ENCODE measurements at regions not wholly inside any gene's neighbourhood (a gene's known extent, or its start where the extent isn't known, plus 50 kb on each side); places are given as distances from the start of the nearest gene placed in this dataset.
"Not testable (repeated sequence)": the region's sequence is repeated elsewhere in the genome, so short reads cannot be mapped to it uniquely, and the experiment has no call there.

GRCh38 chr3:6468589-6468988 is 392.3 kb upstream of the GRM7 start:
- no peak for TF ChIP-seq CTCF (IDR thresholded peaks at IDR 0.05; ENCODE audit: borderline replicate concordance, insufficient read depth, low read depth, low read length)
- H3K4me3 ChIP-seq (ENCODE audit: low read depth, low read length) = no peak overlapping the region

GRCh38 chr3:6471744-6472143 is 389.2 kb upstream of the GRM7 start:
- no peak overlapping the region for H3K4me3 ChIP-seq (ENCODE audit: low read depth, low read length)

GRCh38 chr3:6490487-6491327 is 370.2 kb upstream of the GRM7 start:
- not testable (repeated sequence) for H3K4me3 ChIP-seq (ENCODE audit: low read depth, low read length)

More at GRCh38 chr3:6471744-6472143, 389.2 kb upstream of the GRM7 start:
- no peak for TF ChIP-seq CTCF (IDR thresholded peaks at IDR 0.05; ENCODE audit: borderline replicate concordance, insufficient read depth, low read depth, low read length)

- H3K4me3 ChIP-seq (ENCODE audit: low read depth, low read length) = no peak overlapping the region
- TF ChIP-seq CTCF (IDR thresholded peaks at IDR 0.05; ENCODE audit: borderline replicate concordance, insufficient read depth, low read depth, low read length) = no peak
Measured at GRCh38 chr3:6491768-6492167, 369.1 kb upstream of the GRM7 start.

- TF ChIP-seq CTCF (IDR thresholded peaks at IDR 0.05; ENCODE audit: borderline replicate concordance, insufficient read depth, low read depth, low read length) = no peak
- H3K4me3 ChIP-seq (ENCODE audit: low read depth, low read length) = no peak overlapping the region
Measured at GRCh38 chr3:6492306-6492705, 368.6 kb upstream of the GRM7 start.

- H3K4me3 ChIP-seq (ENCODE audit: low read depth, low read length) = not testable (repeated sequence)
Measured at GRCh38 chr3:6498944-6499343, 362.0 kb upstream of the GRM7 start.

GRCh38 chr3:6504347-6504746 is 356.6 kb upstream of the GRM7 start:
- no peak overlapping the region for H3K4me3 ChIP-seq (ENCODE audit: low read depth, low read length)
- no peak for TF ChIP-seq CTCF (IDR thresholded peaks at IDR 0.05; ENCODE audit: borderline replicate concordance, insufficient read depth, low read depth, low read length)

GRCh38 chr3:6504834-6505233 is 356.1 kb upstream of the GRM7 start:
- no peak for TF ChIP-seq CTCF (IDR thresholded peaks at IDR 0.05; ENCODE audit: borderline replicate concordance, insufficient read depth, low read depth, low read length)

More at GRCh38 chr3:6504834-6505233, 356.1 kb upstream of the GRM7 start:
- H3K4me3 ChIP-seq (ENCODE audit: low read depth, low read length) = no peak overlapping the region
